Stimulated activated CD4-positive, alpha-beta T cell treated with anti-CD3 and anti-CD28 coated beads, Interleukin-12 subunit alpha, Interleukin-12 subunit beta, amount 100 ng/mL, for 24 hours (primary cell): ENCODE measurements at regions not wholly inside any gene's neighbourhood (a gene's known extent, or its start where the extent isn't known, plus 50 kb on each side); places are given as distances from the start of the nearest gene placed in this dataset.
"Not testable (repeated sequence)": the region's sequence is repeated elsewhere in the genome, so short reads cannot be mapped to it uniquely, and the experiment has no call there.

Source experiments
- DNase-seq, 2 experiments: peaks; one replicate each; pipeline ENCODE4 v3.0.0-alpha.2; 2020; ENCODE audit warnings: low read depth in 2 of 2

GRCh38 chr1:213531369-213532310, 456.1 kb upstream of the PROX1 start:
- no peak for DNase-seq

GRCh38 chr1:213533125-213533524, 454.6 kb upstream of the PROX1 start:
- no peak for DNase-seq

DNA sequence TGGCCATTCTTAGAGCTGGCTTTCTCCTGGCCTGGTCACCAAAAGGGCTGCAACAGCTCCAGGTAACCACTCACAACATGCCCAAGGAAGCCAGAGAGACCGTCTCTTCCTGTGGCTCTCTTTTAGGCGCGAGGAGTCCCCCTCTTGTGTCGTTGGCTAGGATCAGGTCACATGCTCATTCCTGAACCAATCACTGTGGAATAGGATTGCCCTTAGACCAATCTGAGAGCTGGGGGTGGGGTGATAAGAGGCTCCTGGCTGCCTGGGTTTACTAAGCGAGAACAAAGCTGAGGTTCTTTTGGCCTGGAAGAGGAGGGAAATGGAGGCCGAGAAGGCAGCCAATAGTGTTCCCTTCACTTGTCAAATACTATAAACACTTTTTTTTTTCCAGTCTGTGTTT, 452.1 kb upstream of the PROX1 start:
- no peak for DNase-seq

GRCh38 chr1:213538251-213538650, 449.5 kb upstream of the PROX1 start:
- no peak for DNase-seq

DNA sequence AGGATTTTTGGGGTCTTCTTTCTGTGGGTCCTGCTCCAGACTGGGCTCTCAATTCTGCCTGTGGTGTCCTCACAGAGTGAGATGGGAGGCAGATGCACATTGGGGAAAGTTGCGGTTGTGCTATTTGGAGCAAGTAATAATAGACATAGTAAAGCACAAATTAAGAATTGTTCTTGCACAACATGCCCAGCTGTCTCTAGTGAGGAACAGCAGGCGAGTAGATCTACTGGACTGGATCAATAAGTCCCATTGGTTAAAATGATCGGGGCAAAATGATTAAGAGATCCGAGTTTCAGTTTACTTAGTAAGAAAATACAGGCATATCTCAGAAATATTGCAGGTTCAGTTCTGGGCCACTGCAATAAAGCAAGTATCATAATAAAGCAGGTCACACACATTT, 448.3 kb upstream of the PROX1 start:
- DNase-seq: no peak

GRCh38 chr1:213541641-213542040, 446.1 kb upstream of the PROX1 start:
- DNase-seq: no peak

DNA sequence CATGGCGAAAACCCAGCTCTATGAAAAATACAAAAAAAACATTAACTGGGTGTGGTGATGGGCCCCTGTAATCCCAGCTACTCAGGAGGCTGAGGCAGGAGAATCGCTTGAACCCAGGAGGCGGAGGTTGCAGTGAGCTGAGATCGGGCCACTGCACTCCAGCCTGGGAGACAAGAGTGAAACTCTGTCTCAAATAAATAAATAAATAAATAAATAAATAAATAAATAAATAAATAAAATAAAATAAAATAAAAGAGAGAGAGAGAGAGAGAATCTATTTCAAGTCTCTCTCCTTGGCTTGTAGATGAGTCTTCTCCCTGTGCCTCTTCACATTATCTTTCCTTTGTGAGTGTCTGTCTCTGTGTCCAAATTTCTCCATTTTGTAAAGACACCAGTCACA, 442.6 kb upstream of the PROX1 start:
- DNase-seq: not testable (repeated sequence)

GRCh38 chr1:213549982-213550381, 437.8 kb upstream of the PROX1 start:
- no peak for DNase-seq

DNA sequence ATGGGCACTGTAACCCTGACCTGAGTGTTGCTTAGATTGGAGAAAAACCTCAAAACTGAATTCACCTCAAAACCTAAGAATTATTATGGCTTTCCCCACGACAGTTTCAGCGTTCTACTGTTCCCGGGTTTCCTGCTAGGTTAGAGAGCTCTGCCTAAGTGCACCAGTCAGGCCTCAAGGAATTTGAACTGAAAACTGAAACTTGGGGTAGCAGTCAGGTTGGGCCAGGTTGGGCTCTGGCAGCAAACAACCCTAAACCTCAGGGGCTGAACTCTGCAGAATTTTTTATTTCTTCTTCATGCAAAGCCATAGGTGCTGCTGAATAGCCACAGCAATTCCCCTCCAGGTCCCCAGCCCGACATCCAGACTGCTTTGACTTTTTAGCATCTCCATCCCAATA, 437.0 kb upstream of the PROX1 start:
- DNase-seq: no peak

DNA sequence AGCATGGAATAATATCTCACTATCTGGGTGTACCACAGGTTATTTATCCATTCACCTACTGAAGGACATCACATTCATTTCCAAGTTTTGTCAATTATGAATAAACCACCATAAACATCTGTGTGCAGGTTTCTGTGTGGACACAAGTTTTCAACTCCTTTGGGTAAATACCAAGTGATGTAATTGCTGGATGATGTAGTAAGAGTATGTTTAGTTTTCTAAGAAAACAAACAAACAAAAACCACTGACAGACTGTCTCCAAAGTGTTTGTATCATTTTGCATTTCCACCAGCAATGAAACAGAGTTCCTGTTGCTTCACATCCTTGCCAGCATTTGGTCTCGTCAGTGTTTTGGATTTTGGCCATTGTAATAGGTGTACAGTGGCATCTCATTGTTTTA, 435.7 kb upstream of the PROX1 start:
- no peak for DNase-seq

- DNase-seq: no peak
Observed at GRCh38 chr1:213560226-213560625, 427.5 kb upstream of the PROX1 start.

DNA sequence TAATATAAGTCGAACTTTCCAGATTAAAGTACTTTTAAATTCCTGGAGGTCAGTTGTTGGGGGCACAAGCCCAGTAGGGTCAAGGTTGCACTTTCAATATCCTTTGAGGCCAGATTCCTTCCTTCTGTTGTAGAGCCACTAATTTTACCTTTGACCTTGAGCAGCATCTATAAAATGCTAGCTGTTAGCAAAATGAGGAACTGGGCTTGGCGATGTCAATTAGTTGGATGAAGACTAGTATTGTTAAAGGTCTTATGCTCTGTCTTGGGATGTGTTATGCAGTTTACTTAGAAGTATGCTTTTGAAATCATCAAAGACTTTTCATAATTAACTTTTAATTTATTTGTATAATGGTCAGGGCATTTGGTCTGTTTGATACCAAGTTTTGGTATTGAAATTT, 425.9 kb upstream of the PROX1 start:
- no peak for DNase-seq

- no peak for DNase-seq
Observed at GRCh38 chr1:213564215-213564659, 423.5 kb upstream of the PROX1 start.

GRCh38 chr1:213568929-213569815, 418.6 kb upstream of the PROX1 start:
- DNase-seq: no peak

DNA sequence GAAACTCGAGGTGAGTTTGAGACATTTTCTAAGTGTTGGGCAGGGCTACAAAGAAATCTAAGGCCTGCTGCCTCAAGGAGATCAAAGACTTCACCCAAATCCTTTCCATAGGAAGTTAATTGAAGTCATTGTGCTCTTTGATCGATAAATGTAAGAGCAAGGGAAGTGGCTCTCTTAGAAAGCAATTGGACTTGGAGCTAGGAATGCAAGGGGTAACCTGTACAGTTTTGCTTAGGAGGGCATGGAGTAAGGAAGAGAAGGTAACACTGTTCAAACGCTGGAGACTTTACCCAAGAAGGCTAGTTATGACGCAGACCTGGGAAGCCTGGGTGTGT, 418.0 kb upstream of the PROX1 start:
- no peak for DNase-seq

- DNase-seq: no peak
Observed at GRCh38 chr1:213570487-213570886, 417.3 kb upstream of the PROX1 start.

- DNase-seq: no peak
Observed at GRCh38 chr1:213571419-213571818, 416.4 kb upstream of the PROX1 start.

- no peak for DNase-seq
Observed at GRCh38 chr1:213571843-213572242, 415.9 kb upstream of the PROX1 start.

DNA sequence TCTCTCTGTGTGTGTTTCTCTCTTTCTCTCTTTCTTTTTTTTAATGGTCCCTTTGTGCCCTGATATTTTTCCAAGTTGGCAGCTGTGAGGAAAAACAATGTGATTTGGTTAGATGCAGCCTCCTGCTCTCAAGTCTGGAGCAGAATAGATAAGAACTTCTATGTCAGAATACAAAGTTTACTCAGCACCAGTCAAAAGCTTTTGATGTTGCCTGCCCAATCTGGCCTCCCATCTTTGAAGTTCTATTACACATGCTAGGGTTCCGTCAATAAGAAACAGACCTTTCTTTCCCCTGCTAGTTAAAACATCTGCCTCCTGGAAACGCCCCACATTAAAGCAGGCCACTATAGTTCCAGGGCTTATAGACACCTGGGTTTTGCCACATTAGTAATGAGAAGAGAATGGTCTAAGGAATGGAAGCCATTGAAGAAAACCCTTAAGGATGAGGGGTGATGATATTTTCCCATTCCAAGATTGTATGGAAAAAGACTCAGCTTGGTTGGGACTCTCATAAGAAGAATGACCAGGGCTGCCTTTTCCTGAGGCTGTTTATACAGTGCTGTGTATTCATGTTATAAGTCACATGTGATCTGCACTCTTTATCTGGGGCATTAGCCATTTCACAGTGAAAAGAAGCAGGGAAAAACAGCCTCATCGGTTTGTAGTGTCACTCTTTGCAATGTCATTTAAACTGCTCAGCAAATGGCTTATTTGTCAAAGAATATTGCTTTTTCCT, 414.7 kb upstream of the PROX1 start:
- no peak for DNase-seq

GRCh38 chr1:213573648-213574009, 414.1 kb upstream of the PROX1 start:
- DNase-seq: no peak

DNA sequence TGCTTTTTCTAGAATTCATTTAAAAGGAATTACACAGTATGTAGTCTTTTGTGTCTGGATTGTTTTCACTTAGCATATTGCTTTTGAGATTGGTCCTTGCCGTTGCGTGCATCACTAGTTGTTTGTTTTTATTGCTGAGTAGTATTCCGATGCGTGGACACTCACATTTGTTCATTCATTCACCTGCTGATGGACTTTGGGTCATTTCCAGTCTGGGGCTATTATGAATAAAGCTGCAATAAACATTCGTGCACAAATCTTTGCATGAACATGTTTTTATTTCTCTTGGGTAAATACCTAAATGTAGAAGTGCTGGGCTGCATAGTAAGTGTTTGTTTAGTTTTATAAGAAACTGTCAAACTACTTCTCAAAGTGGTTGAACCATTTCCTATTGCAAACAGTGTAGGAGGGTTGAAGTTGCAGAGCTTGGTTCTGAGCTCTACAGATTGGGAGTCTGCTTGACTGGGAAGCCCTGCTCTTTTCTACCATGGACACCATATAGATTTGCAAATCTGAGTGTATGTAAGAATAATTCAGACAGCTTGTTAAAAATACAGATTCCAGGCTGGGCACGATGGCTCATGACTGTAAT, 404.7 kb upstream of the PROX1 start:
- DNase-seq: no peak

DNA sequence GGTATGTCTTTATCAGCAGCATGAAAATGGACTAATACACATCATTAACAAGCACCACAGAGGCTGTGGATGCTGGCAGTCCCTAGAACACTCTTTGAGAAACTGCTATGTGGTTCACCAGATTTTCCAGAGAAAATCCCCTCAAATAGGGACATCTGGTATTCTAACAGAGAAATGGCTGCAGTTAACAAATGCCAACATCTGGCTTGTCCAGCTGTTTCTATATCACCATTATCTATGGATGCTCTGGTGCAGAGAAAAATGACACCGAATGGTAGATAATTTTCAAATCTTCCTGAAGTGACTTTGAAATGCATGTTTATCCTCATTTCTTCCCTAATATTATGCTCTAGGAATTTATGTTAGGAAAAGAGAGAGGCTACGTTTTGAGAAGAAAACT, 403.5 kb upstream of the PROX1 start:
- no peak for DNase-seq
